Naive thymus-derived CD8-positive, alpha-beta T cell (primary cell): ENCODE measurements at regions not wholly inside any gene's neighbourhood (a gene's known extent, or its start where the extent isn't known, plus 50 kb on each side); places are given as distances from the start of the nearest gene placed in this dataset.
A peak's percentile ranks its signal among the peaks of the same experiment; 100 is the strongest.

ENCODE experiments used
- ATAC-seq, 2 donors: fragments of 150-1000 bp; cut with Tn5 transposase in 1 of 2; sonication (Bioruptor Pico), chemical (Tn5 transposase) in 1 of 2; 1 replicate in 1 of 2; 2 replicates in 1 of 2; pipeline ENCODE4 v1.10.0; 2021; ENCODE audit warnings: mild to moderate bottlenecking in 2 of 2, moderate library complexity in 2 of 2
- POLR2A ChIA-PET: fragments of 350-600 bp; sonication (Branson Sonifier 250); formaldehyde crosslinking; loops from one replicate; lab custom pipeline; 2021; ENCODE audit warnings: antibody characterized with exemption; lab: Charles Lee
- DNase-seq, 10 donors: peaks; one replicate each; pipeline versions ENCODE4 v3.0.0 to v3.0.0-alpha.2; 2020 to 2022
- H3K27ac Mint-ChIP-seq, 10 donors: one replicate each; pipeline ENCODE4 v1.8.0; 2020 to 2022; ENCODE audit warnings: mild to moderate bottlenecking in 10 of 10, mixed read lengths in 10 of 10, moderate library complexity in 4 of 10, inconsistent platforms in 1 of 10
- H3K27me3 Mint-ChIP-seq, 5 donors: one replicate each; pipeline ENCODE4 v1.8.0; 2021 to 2022; ENCODE audit warnings: mixed read lengths in 5 of 5
- H3K36me3 Mint-ChIP-seq, 3 donors: one replicate each; pipeline ENCODE4 v1.8.0; 2020 to 2022; ENCODE audit warnings: mixed read lengths in 3 of 3, mild to moderate bottlenecking in 2 of 3, inconsistent platforms in 1 of 3
- H3K4me1 Mint-ChIP-seq, 4 donors: one replicate each; pipeline ENCODE4 v1.8.0; 2021 to 2022; ENCODE audit warnings: mixed read lengths in 4 of 4
- H3K4me3 Mint-ChIP-seq, 10 donors: one replicate each; pipeline ENCODE4 v1.8.0; 2020 to 2022; ENCODE audit warnings: mild to moderate bottlenecking in 10 of 10, mixed read lengths in 10 of 10, moderate library complexity in 6 of 10, inconsistent platforms in 1 of 10
- H3K9me3 Mint-ChIP-seq, 9 donors: one replicate each; pipeline ENCODE4 v1.8.0; 2020 to 2022; ENCODE audit warnings: mixed read lengths in 9 of 9, mild to moderate bottlenecking in 3 of 9, inconsistent platforms in 1 of 9, moderate library complexity in 1 of 9

GRCh38 chr18:10329101-10329500, 125.3 kb upstream of the APCDD1 start:
- POLR2A ChIA-PET: no interaction called here
- ATAC-seq: no peak
- Mint-ChIP-seq H3K4me3 (no peak overlapping the region), H3K27me3 (no peaks in the 10 kb centered on the region), H3K4me1 (no peaks in the 10 kb centered on the region), H3K27ac (no peak overlapping the region), H3K36me3 (no peaks in the 10 kb centered on the region), H3K9me3 (no peaks in the 10 kb centered on the region)
- no peak for DNase-seq

DNA sequence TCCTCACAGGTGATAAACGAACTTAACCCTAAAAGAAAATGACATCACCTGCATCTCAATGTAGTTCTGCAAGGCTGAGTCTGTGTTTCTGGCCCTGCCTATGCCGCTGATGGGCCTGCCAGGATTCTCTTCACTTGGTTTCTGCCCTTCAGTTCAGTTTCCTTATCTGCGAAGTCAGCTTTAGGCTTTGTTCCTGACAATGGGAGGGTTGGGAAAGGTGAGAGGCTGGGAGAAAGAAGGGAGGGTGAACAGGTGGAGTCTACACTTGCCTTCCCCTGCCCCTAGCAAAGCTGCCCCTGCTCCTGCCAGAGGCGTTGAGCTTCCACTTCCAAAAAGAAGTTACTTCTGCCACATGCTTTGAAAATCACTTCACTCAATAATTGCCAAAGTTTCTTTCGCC, 124.0 kb upstream of the APCDD1 start:
- no peak for ATAC-seq
- no peaks in the 10 kb centered on the region for H3K36me3 Mint-ChIP-seq
- H3K27me3 Mint-ChIP-seq: no peaks in the 10 kb centered on the region
- no peak for DNase-seq
- H3K9me3 Mint-ChIP-seq: no peaks in the 10 kb centered on the region
- POLR2A ChIA-PET: no interaction called here
- no peak overlapping the region for H3K4me3 Mint-ChIP-seq
- H3K4me1 Mint-ChIP-seq: no peaks in the 10 kb centered on the region
- no peak overlapping the region for H3K27ac Mint-ChIP-seq

- DNase-seq (no peak), ATAC-seq (no peak)
- Mint-ChIP-seq H3K36me3 (no peaks in the 10 kb centered on the region), H3K9me3 (no peaks in the 10 kb centered on the region), H3K4me3 (no peak overlapping the region), H3K27me3 (no peaks in the 10 kb centered on the region), H3K27ac (no peak overlapping the region), H3K4me1 (no peaks in the 10 kb centered on the region)
- POLR2A ChIA-PET: no interaction called here
Measured at GRCh38 chr18:10332452-10332851, 122.0 kb upstream of the APCDD1 start.

GRCh38 chr18:10336749-10337350, 117.6 kb upstream of the APCDD1 start:
- H3K36me3 Mint-ChIP-seq: no peaks in the 10 kb centered on the region
- H3K4me1 Mint-ChIP-seq: no peaks in the 10 kb centered on the region
- no peak for ATAC-seq
- H3K27me3 Mint-ChIP-seq: no peaks in the 10 kb centered on the region
- no peak overlapping the region for H3K4me3 Mint-ChIP-seq
- no peak for DNase-seq
- H3K9me3 Mint-ChIP-seq: peaks cover 0 to 9% (median 0%) of the 10 kb centered on the region in 9 donors
- H3K27ac Mint-ChIP-seq: no peak overlapping the region
- POLR2A ChIA-PET: no interaction called here

- H3K9me3 Mint-ChIP-seq: peaks cover 0 to 10% (median 0%) of the 10 kb centered on the region in 9 donors
- peaks cover 0 to 4% (median 0%) of the 10 kb centered on the region in 5 donors for H3K27me3 Mint-ChIP-seq
- DNase-seq (no peak), ATAC-seq (no peak)
- H3K4me1 Mint-ChIP-seq: no peaks in the 10 kb centered on the region
- no peaks in the 10 kb centered on the region for H3K36me3 Mint-ChIP-seq
- H3K27ac Mint-ChIP-seq: peak overlapping the region in 1 of 10 donors; percentile 38
- no peak overlapping the region for H3K4me3 Mint-ChIP-seq
- POLR2A ChIA-PET: no interaction called here
Measured at GRCh38 chr18:10340821-10341220, 113.6 kb upstream of the APCDD1 start.

DNA sequence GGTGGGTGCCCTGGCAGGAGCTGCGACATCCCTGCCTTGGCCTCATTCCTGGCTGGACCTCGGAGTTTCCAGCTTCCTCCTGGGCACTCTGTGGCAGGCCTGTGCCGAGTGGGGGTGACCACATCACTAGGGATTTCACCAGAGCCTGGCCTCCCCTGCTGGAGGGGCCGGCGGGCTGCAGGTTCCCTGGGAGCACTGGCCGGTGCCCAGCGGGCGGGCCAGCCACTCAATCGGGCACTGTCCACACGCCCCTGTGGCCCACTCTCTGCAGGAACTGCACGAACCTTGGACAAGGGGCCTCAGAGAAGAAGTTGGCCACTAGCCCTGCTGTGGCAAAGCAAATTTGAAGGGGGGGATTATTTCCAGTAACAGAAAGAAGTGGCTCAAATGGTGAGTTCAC, 110.7 kb upstream of the APCDD1 start:
- no peak for DNase-seq
- H3K36me3 Mint-ChIP-seq: no peaks in the 10 kb centered on the region
- H3K9me3 Mint-ChIP-seq: peaks cover 0 to 10% (median 0%) of the 10 kb centered on the region in 9 donors
- no peak for ATAC-seq
- H3K4me3 Mint-ChIP-seq: no peak overlapping the region
- no peaks in the 10 kb centered on the region for H3K4me1 Mint-ChIP-seq
- POLR2A ChIA-PET: no interaction called here
- no peak overlapping the region for H3K27ac Mint-ChIP-seq
- H3K27me3 Mint-ChIP-seq: peaks cover 0 to 4% (median 0%) of the 10 kb centered on the region in 5 donors

GRCh38 chr18:10346749-10347415, 107.6 kb upstream of the APCDD1 start:
- no peaks in the 10 kb centered on the region for H3K9me3 Mint-ChIP-seq
- no peak for ATAC-seq

DNA sequence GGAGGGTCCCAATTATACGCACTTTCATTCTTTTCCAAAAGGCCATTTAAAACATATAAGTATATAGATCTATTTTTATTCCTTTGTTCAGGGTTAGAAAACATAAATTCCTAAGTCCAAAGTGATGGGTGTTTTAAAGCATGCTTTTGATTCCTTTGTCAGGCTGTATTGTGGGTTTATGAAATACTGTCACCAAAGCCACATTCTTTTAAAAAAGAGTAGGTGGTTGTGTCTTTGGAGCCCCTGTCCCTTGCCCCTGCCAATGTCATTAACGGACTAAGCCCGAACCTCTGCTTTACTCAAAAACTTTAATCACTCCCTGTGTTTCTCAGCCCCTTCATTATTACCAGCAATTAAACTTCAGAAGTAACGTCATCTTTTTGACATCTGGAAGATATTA, 104.9 kb upstream of the APCDD1 start:
- Mint-ChIP-seq H3K4me3 (no peak overlapping the region), H3K27me3 (peaks cover 0 to 20% (median 1%) of the 10 kb centered on the region in 5 donors), H3K27ac (no peak overlapping the region), H3K4me1 (no peaks in the 10 kb centered on the region), H3K36me3 (no peaks in the 10 kb centered on the region), H3K9me3 (peaks cover 0 to 5% (median 0%) of the 10 kb centered on the region in 9 donors)
- POLR2A ChIA-PET: no interaction called here
- DNase-seq: no peak
- no peak for ATAC-seq

More at GRCh38 chr18:10346749-10347415, 107.6 kb upstream of the APCDD1 start:
- H3K27ac Mint-ChIP-seq: no peak overlapping the region
- H3K27me3 Mint-ChIP-seq: peaks cover 0 to 11% (median 1%) of the 10 kb centered on the region in 5 donors
- no peak for DNase-seq
- H3K4me1 Mint-ChIP-seq: no peaks in the 10 kb centered on the region
- POLR2A ChIA-PET: interaction anchor here (0.6 kb wide), 1 partner anchor 51 kb away, joined by 8 read pairs; no protein-coding TSS in a partner anchor
- H3K4me3 Mint-ChIP-seq: no peak overlapping the region
- H3K36me3 Mint-ChIP-seq: no peaks in the 10 kb centered on the region

- Mint-ChIP-seq H3K4me1 (no peaks in the 10 kb centered on the region), H3K4me3 (no peak overlapping the region), H3K36me3 (no peaks in the 10 kb centered on the region), H3K27me3 (peaks cover 0 to 20% (median 1%) of the 10 kb centered on the region in 5 donors), H3K27ac (no peak overlapping the region), H3K9me3 (peaks cover 0 to 12% (median 5%) of the 10 kb centered on the region in 9 donors)
- ATAC-seq (no peak), DNase-seq (no peak)
- POLR2A ChIA-PET: no interaction called here
Measured at GRCh38 chr18:10350661-10351060, 103.8 kb upstream of the APCDD1 start.

DNA sequence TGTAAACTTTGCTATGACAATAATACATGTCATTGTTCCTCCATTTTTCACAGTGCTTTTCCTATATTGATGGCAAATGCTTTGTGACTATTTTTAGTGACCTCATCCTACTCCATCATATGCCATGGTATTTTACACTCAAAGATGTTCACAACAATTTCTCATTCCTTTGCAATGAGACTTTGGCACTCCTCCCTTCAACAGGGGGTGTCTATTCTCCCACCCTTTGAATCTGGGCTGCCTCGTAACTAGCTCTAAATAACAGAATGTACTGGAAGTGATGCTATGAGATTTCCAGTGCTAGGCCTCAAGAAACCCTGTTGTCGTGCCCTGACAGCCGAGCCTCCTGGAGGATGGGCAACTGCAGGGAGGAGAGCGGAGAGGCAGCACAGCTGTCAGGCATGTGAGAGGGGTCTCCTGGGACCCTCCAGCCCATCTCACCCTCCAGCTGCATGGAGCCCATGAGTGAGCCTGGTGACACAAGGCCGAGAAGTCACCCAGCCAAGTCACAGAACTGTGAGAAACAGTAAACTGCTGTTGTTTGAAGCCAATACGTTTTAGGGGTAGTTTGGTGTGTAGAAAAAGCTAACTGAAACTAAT, 103.1 kb upstream of the APCDD1 start:
- DNase-seq (no peak), ATAC-seq (no peak)
- Mint-ChIP-seq H3K4me3 (no peak overlapping the region), H3K36me3 (no peaks in the 10 kb centered on the region), H3K27me3 (peaks cover 0 to 20% (median 1%) of the 10 kb centered on the region in 5 donors), H3K4me1 (no peaks in the 10 kb centered on the region), H3K27ac (no peak overlapping the region), H3K9me3 (peaks cover 0 to 19% (median 10%) of the 10 kb centered on the region in 9 donors)
- POLR2A ChIA-PET: no interaction called here

DNA sequence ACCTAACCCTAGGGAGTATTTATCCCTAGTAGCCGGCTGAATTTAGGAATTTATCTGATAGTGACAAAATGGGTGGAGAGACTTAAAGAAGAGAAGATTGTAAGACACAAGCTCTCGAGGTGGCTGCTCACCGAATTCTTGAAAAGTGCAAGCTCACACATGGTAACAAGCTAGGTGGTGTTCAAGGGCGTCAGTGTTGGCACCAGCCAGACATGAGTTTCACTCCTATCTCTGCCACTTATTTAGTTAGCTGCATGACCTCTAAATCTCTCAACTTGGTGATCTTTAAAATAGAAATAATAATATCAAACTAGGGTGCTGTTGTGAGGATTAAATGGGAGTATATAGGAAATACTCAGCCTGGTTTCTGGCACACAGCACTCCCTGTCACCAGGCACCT, 102.6 kb upstream of the APCDD1 start:
- Mint-ChIP-seq H3K9me3 (peaks cover 0 to 24% (median 16%) of the 10 kb centered on the region in 9 donors), H3K27me3 (peaks cover 0 to 20% (median 1%) of the 10 kb centered on the region in 5 donors), H3K4me3 (no peak overlapping the region), H3K36me3 (no peaks in the 10 kb centered on the region), H3K4me1 (peaks cover 0 to 1% (median 0%) of the 10 kb centered on the region in 4 donors), H3K27ac (no peak overlapping the region)
- POLR2A ChIA-PET: no interaction called here
- DNase-seq (no peak), ATAC-seq (no peak)

DNA sequence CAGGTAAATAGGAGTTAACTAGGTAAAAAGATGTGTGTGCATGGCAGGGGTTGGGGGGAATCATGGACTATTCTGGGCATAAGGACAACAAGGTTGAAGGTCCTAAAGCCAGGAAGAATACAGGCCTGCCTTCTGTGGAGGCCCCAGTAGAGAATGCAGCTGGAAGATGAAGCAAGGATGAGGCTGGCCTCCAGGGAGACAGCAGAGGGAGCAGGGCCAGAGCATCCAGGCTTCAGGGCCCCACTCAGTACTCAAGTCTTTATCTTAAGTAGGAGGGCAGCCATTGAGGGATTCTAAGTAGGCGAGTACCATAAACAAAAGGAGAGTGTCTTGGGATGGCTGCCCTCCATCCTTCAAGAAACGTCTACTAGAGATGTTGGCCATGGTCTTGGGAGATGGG, 101.8 kb upstream of the APCDD1 start:
- DNase-seq (no peak), ATAC-seq (no peak)
- no peak overlapping the region for H3K4me3 Mint-ChIP-seq
- H3K4me1 Mint-ChIP-seq: peaks cover 0 to 1% (median 0%) of the 10 kb centered on the region in 4 donors
- H3K27me3 Mint-ChIP-seq: peaks cover 0 to 20% (median 1%) of the 10 kb centered on the region in 5 donors
- no peak overlapping the region for H3K27ac Mint-ChIP-seq
- H3K36me3 Mint-ChIP-seq: peaks cover 0 to 4% (median 0%) of the 10 kb centered on the region in 3 donors
- POLR2A ChIA-PET: no interaction called here
- H3K9me3 Mint-ChIP-seq: peaks cover 0 to 32% (median 24%) of the 10 kb centered on the region in 9 donors

GRCh38 chr18:10353791-10354190, 100.6 kb upstream of the APCDD1 start:
- Mint-ChIP-seq H3K4me3 (no peak overlapping the region), H3K27ac (no peak overlapping the region), H3K9me3 (peaks cover 0 to 38% (median 28%) of the 10 kb centered on the region in 9 donors), H3K27me3 (peaks cover 0 to 20% (median 1%) of the 10 kb centered on the region in 5 donors), H3K36me3 (peaks cover 0 to 4% (median 0%) of the 10 kb centered on the region in 3 donors), H3K4me1 (peaks cover 0 to 1% (median 0%) of the 10 kb centered on the region in 4 donors)
- DNase-seq: no peak
- POLR2A ChIA-PET: no interaction called here
- no peak for ATAC-seq
